ENCODE measurements at regions not wholly inside any gene's neighbourhood (a gene's known extent, or its start where the extent isn't known, plus 50 kb on each side); places are given as distances from the start of the nearest gene placed in this dataset.

- TF ChIP-seq, protein P1, sequence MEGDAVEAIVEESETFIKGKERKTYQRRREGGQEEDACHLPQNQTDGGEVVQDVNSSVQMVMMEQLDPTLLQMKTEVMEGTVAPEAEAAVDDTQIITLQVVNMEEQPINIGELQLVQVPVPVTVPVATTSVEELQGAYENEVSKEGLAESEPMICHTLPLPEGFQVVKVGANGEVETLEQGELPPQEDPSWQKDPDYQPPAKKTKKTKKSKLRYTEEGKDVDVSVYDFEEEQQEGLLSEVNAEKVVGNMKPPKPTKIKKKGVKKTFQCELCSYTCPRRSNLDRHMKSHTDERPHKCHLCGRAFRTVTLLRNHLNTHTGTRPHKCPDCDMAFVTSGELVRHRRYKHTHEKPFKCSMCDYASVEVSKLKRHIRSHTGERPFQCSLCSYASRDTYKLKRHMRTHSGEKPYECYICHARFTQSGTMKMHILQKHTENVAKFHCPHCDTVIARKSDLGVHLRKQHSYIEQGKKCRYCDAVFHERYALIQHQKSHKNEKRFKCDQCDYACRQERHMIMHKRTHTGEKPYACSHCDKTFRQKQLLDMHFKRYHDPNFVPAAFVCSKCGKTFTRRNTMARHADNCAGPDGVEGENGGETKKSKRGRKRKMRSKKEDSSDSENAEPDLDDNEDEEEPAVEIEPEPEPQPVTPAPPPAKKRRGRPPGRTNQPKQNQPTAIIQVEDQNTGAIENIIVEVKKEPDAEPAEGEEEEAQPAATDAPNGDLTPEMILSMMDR (IDR thresholded peaks at IDR 0.05) = no peak
- H3K36me3 ChIP-seq = no peaks in the 10 kb centered on the region
- H3K27ac ChIP-seq = no peak overlapping the region
- H3K4me1 ChIP-seq = no peaks in the 10 kb centered on the region
- intact Hi-C loops (cut with DNase I) = no loop called here
- DNase-seq (no peak), ATAC-seq (no peak)
- H3K27me3 ChIP-seq = peaks cover 0 to 10% of the 10 kb centered on the region in 2 donors
- no peaks in the 10 kb centered on the region for H3K9me3 ChIP-seq
- H3K4me3 ChIP-seq = no peak overlapping the region
These were observed 216.8 kb upstream of the RPL38 start for GRCh38 chr17:73986641-73987177.

- Histone ChIP-seq H3K36me3 (no peaks in the 10 kb centered on the region), H3K9me3 (no peaks in the 10 kb centered on the region), H3K4me1 (no peaks in the 10 kb centered on the region), H3K27ac (no peak overlapping the region), H3K27me3 (peaks cover 0 to 10% of the 10 kb centered on the region in 2 donors), H3K4me3 (no peak overlapping the region)
- intact Hi-C loops (cut with DNase I) = no loop called here
- DNase-seq (no peak), ATAC-seq (no peak)
- TF ChIP-seq, protein P1 (IDR thresholded peaks at IDR 0.05) = no peak
These were observed 216.1 kb upstream of the RPL38 start for GRCh38 chr17:73987395-73987794.

GRCh38 chr17:73987845-73988509 lies 215.5 kb upstream of the RPL38 start:
- Histone ChIP-seq H3K4me1 (no peaks in the 10 kb centered on the region), H3K27ac (no peak overlapping the region), H3K36me3 (no peaks in the 10 kb centered on the region), H3K4me3 (no peak overlapping the region), H3K27me3 (peaks cover 0 to 12% of the 10 kb centered on the region in 2 donors), H3K9me3 (no peaks in the 10 kb centered on the region)
- TF ChIP-seq, protein P1 (IDR thresholded peaks at IDR 0.05) = no peak
- ATAC-seq (no peak), DNase-seq (no peak)
- intact Hi-C loops (cut with DNase I) = no loop called here

DNA sequence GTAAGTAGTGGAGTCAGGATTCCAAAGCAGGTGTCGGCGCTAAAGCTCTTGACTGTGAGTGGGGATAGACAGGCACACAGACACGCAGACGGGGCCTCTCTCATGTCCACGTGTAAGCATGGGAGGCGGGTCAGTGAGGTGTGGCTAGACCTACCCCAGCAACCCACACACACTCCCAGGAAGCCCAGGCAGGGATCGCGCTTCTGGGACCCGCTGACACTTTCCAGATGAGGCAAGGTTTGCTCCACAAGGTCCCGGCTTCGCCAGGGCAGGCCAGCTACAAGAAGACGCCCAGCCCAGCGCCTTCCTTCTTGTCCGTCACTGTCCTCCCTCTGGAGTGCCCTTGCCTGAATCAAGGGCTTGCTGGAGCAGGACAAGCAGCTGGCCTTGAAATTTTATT lies 213.8 kb upstream of the RPL38 start:
- intact Hi-C loops (cut with DNase I) = no loop called here
- no peak for ATAC-seq
- no peak for DNase-seq

DNA sequence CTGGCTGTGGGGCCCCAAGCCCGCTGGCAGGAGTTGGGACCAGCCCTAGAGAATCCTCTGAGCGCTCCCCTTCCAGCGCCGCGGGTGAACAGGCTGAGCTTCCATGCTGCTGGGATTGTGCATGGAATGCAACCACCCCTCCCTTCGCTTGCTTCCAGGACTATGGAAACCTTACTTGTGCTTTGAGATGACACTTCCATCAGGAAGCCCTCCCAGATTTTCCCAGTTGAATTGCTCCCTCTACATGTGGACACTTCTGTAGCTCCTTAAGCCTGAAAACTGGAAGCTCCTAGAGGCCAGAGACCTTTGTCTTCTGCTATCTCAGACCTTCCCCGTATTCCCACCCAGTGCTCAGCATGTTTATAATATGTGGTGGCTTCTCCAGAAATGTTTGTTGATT lies 213.2 kb upstream of the RPL38 start:
- ATAC-seq = no peak
- Histone ChIP-seq H3K27ac (no peak overlapping the region), H3K4me3 (no peak overlapping the region), H3K36me3 (no peaks in the 10 kb centered on the region), H3K9me3 (no peaks in the 10 kb centered on the region), H3K4me1 (no peaks in the 10 kb centered on the region), H3K27me3 (peaks cover 0 to 17% of the 10 kb centered on the region in 2 donors)
- intact Hi-C loops (cut with DNase I) = no loop called here
- no peak for DNase-seq
- TF ChIP-seq, protein P1 (IDR thresholded peaks at IDR 0.05) = no peak

More for the DNA sequence above, 213.8 kb upstream of the RPL38 start:
- no peaks in the 10 kb centered on the region for H3K4me1 ChIP-seq
- TF ChIP-seq, protein P1 (IDR thresholded peaks at IDR 0.05) = no peak
- no peak overlapping the region for H3K4me3 ChIP-seq
- H3K36me3 ChIP-seq = no peaks in the 10 kb centered on the region
- no peaks in the 10 kb centered on the region for H3K9me3 ChIP-seq
- no peak overlapping the region for H3K27ac ChIP-seq
- H3K27me3 ChIP-seq = peaks cover 0 to 21% of the 10 kb centered on the region in 2 donors

Measured in left lung (tissue), 4 donors.